Sigmoid colon (tissue), 4 donors: ENCODE measurements at regions not wholly inside any gene's neighbourhood (a gene's known extent, or its start where the extent isn't known, plus 50 kb on each side); places are given as distances from the start of the nearest gene placed in this dataset.

ENCODE experiments used
- CTCF ChIP-seq, 4 experiments: fragments of 450-650 bp in 3 of 4; fragments of 200-600 bp in 1 of 4; IDR thresholded peaks; one replicate each; pipeline ENCODE4 v1.5.1; 2016 to 2019; ENCODE audit warnings: antibody characterized with exemption in 4 of 4, mild to moderate bottlenecking in 3 of 4, moderate library complexity in 2 of 4
- EP300 ChIP-seq, 4 donors: sonication (generic); formaldehyde crosslinking; IDR thresholded peaks; one replicate each; pipeline ENCODE4 v1.6.1; 2017; ENCODE audit warnings: antibody characterized with exemption in 4 of 4
- POLR2A ChIP-seq, 2 donors: fragments of 450-650 bp; IDR thresholded peaks; one replicate each; pipeline ENCODE4 v1.6.1; 2016; ENCODE audit warnings: antibody characterized with exemption in 2 of 2, mild to moderate bottlenecking in 2 of 2, moderate library complexity in 2 of 2
- POLR2AphosphoS5 ChIP-seq, 4 donors: sonication (generic); formaldehyde crosslinking; IDR thresholded peaks; one replicate each; pipeline ENCODE4 v1.6.1; 2017; ENCODE audit warnings: antibody characterized with exemption in 4 of 4

- TF ChIP-seq CTCF (IDR thresholded peaks at IDR 0.05) = no peak
- no peak for TF ChIP-seq EP300 (IDR thresholded peaks at IDR 0.05)
- no peak for TF ChIP-seq POLR2A (IDR thresholded peaks at IDR 0.05)
- TF ChIP-seq POLR2AphosphoS5 (IDR thresholded peaks at IDR 0.05) = no peak
Observed at GRCh38 chr3:101954936-101955335, 105.6 kb downstream of the NFKBIZ start.
